GM20000 (cell line): ENCODE measurements at regions not wholly inside any gene's neighbourhood (a gene's known extent, or its start where the extent isn't known, plus 50 kb on each side); places are given as distances from the start of the nearest gene placed in this dataset.
"Not testable (repeated sequence)": the region's sequence is repeated elsewhere in the genome, so short reads cannot be mapped to it uniquely, and the experiment has no call there.

Experiments used
- DNase-seq: peaks from one replicate; pipeline ENCODE4 v3.0.0; 2012; ENCODE audit warnings: low spot score
- TF ChIP-seq, protein P1 (sequence below): IDR thresholded peaks from 2 replicates; pipeline ENCODE4 v1.5.1; 2012; ENCODE audit warnings: mild to moderate bottlenecking, control low read depth; ENCODE audit errors: extremely low read depth, missing control alignments

- DNase-seq, result no peak
- TF ChIP-seq, protein P1, sequence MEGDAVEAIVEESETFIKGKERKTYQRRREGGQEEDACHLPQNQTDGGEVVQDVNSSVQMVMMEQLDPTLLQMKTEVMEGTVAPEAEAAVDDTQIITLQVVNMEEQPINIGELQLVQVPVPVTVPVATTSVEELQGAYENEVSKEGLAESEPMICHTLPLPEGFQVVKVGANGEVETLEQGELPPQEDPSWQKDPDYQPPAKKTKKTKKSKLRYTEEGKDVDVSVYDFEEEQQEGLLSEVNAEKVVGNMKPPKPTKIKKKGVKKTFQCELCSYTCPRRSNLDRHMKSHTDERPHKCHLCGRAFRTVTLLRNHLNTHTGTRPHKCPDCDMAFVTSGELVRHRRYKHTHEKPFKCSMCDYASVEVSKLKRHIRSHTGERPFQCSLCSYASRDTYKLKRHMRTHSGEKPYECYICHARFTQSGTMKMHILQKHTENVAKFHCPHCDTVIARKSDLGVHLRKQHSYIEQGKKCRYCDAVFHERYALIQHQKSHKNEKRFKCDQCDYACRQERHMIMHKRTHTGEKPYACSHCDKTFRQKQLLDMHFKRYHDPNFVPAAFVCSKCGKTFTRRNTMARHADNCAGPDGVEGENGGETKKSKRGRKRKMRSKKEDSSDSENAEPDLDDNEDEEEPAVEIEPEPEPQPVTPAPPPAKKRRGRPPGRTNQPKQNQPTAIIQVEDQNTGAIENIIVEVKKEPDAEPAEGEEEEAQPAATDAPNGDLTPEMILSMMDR, result no peak
These were observed 192.5 kb upstream of the ADAMTS3 start for GRCh38 chr4:72761368-72762038.

DNA sequence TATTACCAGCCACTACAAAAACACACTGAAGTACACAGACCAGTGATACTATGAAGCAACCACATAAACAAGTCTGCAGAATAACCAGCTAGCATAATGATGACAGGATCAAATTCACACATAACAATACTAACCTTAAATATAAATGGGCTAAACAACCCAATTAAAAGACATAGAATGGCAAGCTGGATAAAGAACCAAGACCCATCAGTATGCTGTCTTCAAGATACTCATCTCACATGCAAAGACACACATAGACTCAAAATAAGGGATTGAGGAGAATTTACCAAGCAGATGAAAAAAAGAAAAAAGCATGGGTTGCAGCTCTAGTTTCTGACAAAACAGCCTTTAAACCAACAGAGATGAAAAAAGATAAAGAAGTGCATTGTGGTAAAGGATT is 184.4 kb upstream of the ADAMTS3 start:
- not testable (repeated sequence) for DNase-seq

GRCh38 chr4:72744103-72744725 is 175.2 kb upstream of the ADAMTS3 start:
- DNase-seq, result no peak
- TF ChIP-seq, protein P1, result no peak

GRCh38 chr4:72743078-72743477 is 174.1 kb upstream of the ADAMTS3 start:
- TF ChIP-seq, protein P1, result no peak
- DNase-seq, result no peak

- no peak for DNase-seq
- TF ChIP-seq, protein P1, result no peak
These were observed 146.3 kb upstream of the ADAMTS3 start for GRCh38 chr4:72715299-72715698.

DNA sequence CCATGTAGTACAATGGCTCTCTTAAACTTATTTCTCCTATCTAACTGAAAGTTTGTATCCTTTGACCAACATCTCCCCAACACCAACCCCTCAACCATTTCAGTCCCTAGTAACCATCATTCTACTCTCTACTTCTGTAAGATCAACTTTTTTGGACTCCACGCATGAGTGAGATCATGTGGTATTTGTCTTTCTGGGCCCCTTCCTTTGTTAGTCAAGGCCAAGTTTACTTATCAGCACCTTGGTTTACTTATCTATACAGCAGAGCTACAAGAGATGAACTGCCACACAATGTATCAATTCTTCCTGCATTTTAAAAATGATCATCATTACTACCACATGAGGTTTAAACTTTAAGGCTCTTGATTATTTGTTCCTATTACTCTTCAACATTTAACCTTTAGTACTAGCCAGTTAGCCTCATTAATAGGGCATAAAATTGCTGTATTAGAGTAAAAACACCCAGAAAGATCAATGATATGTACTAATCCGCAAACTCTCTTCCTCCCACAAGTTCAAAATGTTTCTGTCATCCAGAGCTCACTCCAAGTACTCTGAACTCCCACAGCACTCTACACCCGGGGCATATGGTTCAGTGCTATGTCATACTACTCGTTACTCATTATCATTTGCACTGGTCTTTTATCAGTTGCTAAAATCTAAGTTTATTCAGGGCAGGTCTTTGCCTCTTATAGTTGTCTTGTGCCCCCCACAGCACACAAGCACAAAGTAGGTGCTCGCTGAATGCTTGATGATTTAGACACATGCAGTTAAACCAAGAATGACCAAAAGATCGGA is 145.7 kb upstream of the ADAMTS3 start:
- DNase-seq, result no peak
- TF ChIP-seq, protein P1, result no peak

DNA sequence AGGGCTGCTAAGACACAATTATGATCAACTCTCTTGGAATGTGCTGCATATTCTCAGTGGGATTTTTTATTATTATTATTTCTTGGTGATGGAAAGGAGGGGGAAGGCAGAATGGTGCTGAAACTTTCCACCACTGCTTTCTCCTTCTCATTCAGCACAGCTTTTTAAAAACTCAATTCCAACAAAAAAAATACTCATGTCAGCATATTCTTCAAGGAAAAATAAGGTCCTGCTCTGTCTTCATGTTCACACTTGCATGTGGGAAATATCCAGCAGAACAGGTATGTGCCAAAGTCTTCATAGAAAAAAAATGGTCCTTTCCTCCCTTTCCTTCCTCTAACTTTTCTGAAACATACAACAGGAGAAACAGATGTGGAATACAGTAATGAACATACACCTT is 144.0 kb upstream of the ADAMTS3 start:
- TF ChIP-seq, protein P1, result no peak
- DNase-seq, result no peak
